Loucy (cell line): ENCODE measurements at regions not wholly inside any gene's neighbourhood (a gene's known extent, or its start where the extent isn't known, plus 50 kb on each side); places are given as distances from the start of the nearest gene placed in this dataset.

Source experiments
- CTCF ChIP-seq: fragments of 200-600 bp; sonication (generic); conservative IDR thresholded peaks from 2 replicates; pipeline ENCODE4 v1.5.1; 2014; ENCODE audit warnings: mild to moderate bottlenecking, antibody characterized with exemption, low read length
- EZH2phosphoT487 ChIP-seq: fragments of 200-600 bp; IDR thresholded peaks from 2 replicates; pipeline ENCODE4 v1.6.1; 2018; ENCODE audit warnings: antibody characterized with exemption, mild to moderate bottlenecking, moderate library complexity, borderline replicate concordance

GRCh38 chr22:27029584-27030130, 372.3 kb downstream of the MIAT start:
- TF ChIP-seq CTCF, result no peak
- no peak for TF ChIP-seq EZH2phosphoT487
